H9 (cell line): ENCODE measurements at regions not wholly inside any gene's neighbourhood (a gene's known extent, or its start where the extent isn't known, plus 50 kb on each side); places are given as distances from the start of the nearest gene placed in this dataset.

Experiments used
- DNase-seq: peaks from one replicate; pipeline ENCODE4 v3.0.0-alpha.2; 2017
- H2AFZ ChIP-seq: one replicate; pipeline ENCODE4 v1.6.1; 2013; ENCODE audit warnings: mild to moderate bottlenecking, low read length, control low read depth, moderate library complexity
- H2AK5ac ChIP-seq: 2 replicates; pipeline ENCODE4 v1.6.1; 2013; ENCODE audit warnings: low read length, control low read depth, mixed read lengths; ENCODE audit not compliant: insufficient read length
- H2BK120ac ChIP-seq: one replicate; pipeline ENCODE4 v1.6.1; 2013; ENCODE audit warnings: low read depth, mild to moderate bottlenecking, low read length, control low read depth, inconsistent platforms; ENCODE audit not compliant: poor library complexity, severe bottlenecking
- H2BK12ac ChIP-seq: 2 replicates; pipeline ENCODE4 v1.6.1; 2013; ENCODE audit warnings: low read length, control low read depth, mixed read lengths, low read depth; ENCODE audit not compliant: insufficient read length
- H2BK15ac ChIP-seq: 2 replicates; pipeline ENCODE4 v1.6.1; 2013; ENCODE audit warnings: low read depth, low read length, control low read depth
- H2BK20ac ChIP-seq: one replicate; pipeline ENCODE4 v1.6.1; 2013; ENCODE audit warnings: low read depth, mild to moderate bottlenecking, low read length, control low read depth, inconsistent platforms; ENCODE audit not compliant: poor library complexity, severe bottlenecking
- H2BK5ac ChIP-seq: 2 replicates; pipeline ENCODE4 v1.6.1; 2013; ENCODE audit warnings: low read length, control low read depth, mixed read lengths; ENCODE audit not compliant: insufficient read length
- H3K14ac ChIP-seq: 2 replicates; pipeline ENCODE4 v1.6.1; 2013; ENCODE audit warnings: low read length, control low read depth; ENCODE audit not compliant: insufficient read depth
- H3K18ac ChIP-seq: 2 replicates; pipeline ENCODE4 v1.6.1; 2013; ENCODE audit warnings: low read depth, mild to moderate bottlenecking, mixed read lengths, low read length, control low read depth; ENCODE audit not compliant: insufficient read length
- H3K23ac ChIP-seq: 2 replicates; pipeline ENCODE4 v1.6.1; 2013; ENCODE audit warnings: low read length, control low read depth, mixed read lengths, low read depth; ENCODE audit not compliant: insufficient read length
- H3K23me2 ChIP-seq: 2 replicates; pipeline ENCODE4 v1.6.1; 2013; ENCODE audit warnings: low read depth, mild to moderate bottlenecking, mixed read lengths, low read length, control low read depth; ENCODE audit not compliant: insufficient read length, poor library complexity, severe bottlenecking
- H3K27ac ChIP-seq: 2 replicates; pipeline ENCODE4 v1.5.1; 2013; ENCODE audit warnings: low read length, control low read depth, mixed read lengths, low read depth; ENCODE audit not compliant: insufficient read length
- H3K27me3 ChIP-seq: 2 replicates; pipeline ENCODE4 v1.6.1; 2013; ENCODE audit warnings: low read length, control low read depth, inconsistent platforms; ENCODE audit not compliant: insufficient read depth
- H3K4ac ChIP-seq: 2 replicates; pipeline ENCODE4 v1.6.1; 2013; ENCODE audit warnings: low read depth, mild to moderate bottlenecking, control low read depth, inconsistent platforms, low read length, moderate library complexity
- H3K4me1 ChIP-seq: 2 replicates; pipeline ENCODE4 v1.6.1; 2013; ENCODE audit warnings: low read length, control low read depth, inconsistent platforms; ENCODE audit not compliant: insufficient read depth
- H3K4me2 ChIP-seq: 2 replicates; pipeline ENCODE4 v1.6.1; 2013; ENCODE audit warnings: low read length, control low read depth, mixed read lengths; ENCODE audit not compliant: insufficient read length, insufficient read depth
- H3K56ac ChIP-seq: 2 replicates; pipeline ENCODE4 v1.6.1; 2013; ENCODE audit warnings: low read depth, mild to moderate bottlenecking, mixed read lengths, low read length, control low read depth; ENCODE audit not compliant: insufficient read length
- H3K79me1 ChIP-seq: 2 replicates; pipeline ENCODE4 v1.6.1; 2013; ENCODE audit warnings: low read depth, mild to moderate bottlenecking, moderate library complexity, low read length, control low read depth, inconsistent platforms; ENCODE audit not compliant: insufficient read depth, poor library complexity, severe bottlenecking
- H3K79me2 ChIP-seq: 2 replicates; pipeline ENCODE4 v1.6.1; 2013; ENCODE audit warnings: low read length, control low read depth, inconsistent platforms; ENCODE audit not compliant: insufficient read depth
- H3K9ac ChIP-seq: 2 replicates; pipeline ENCODE4 v1.6.1; 2013; ENCODE audit warnings: low read length, control low read depth, mixed read lengths; ENCODE audit not compliant: insufficient read length; ENCODE audit errors: extremely low read depth
- H3K9me3 ChIP-seq: one replicate; pipeline ENCODE4 v1.6.1; 2013; ENCODE audit warnings: low read depth, low read length, inconsistent platforms; ENCODE audit not compliant: control insufficient read depth
- H3T11ph ChIP-seq: one replicate; pipeline ENCODE4 v1.6.1; 2013; ENCODE audit warnings: mild to moderate bottlenecking, low read length, control low read depth, inconsistent platforms
- H4K20me1 ChIP-seq: one replicate; pipeline ENCODE4 v1.6.1; 2013; ENCODE audit not compliant: control insufficient read depth, insufficient read length, insufficient read depth
- H4K5ac ChIP-seq: 2 replicates; pipeline ENCODE4 v1.6.1; 2013; ENCODE audit warnings: low read depth, mild to moderate bottlenecking, mixed read lengths, low read length, control low read depth; ENCODE audit not compliant: insufficient read length
- H4K8ac ChIP-seq: replicated peaks from 2 replicates; pipeline ENCODE4 v1.6.1; 2013; ENCODE audit warnings: low read length, control low read depth, mixed read lengths, low read depth; ENCODE audit not compliant: insufficient read length
- H4K91ac ChIP-seq: 2 replicates; pipeline ENCODE4 v1.6.1; 2013; ENCODE audit warnings: low read depth, mild to moderate bottlenecking, moderate library complexity, mixed read lengths, low read length, control low read depth; ENCODE audit not compliant: insufficient read length
- H3K27ac Mint-ChIP-seq, 3 experiments: 2 replicates in 2 of 3; 3 replicates in 1 of 3; pipeline ENCODE4 v1.8.0; 2020 to 2021; ENCODE audit warnings: mixed read lengths in 3 of 3, mild to moderate bottlenecking in 1 of 3, moderate library complexity in 1 of 3
- H3K27me3 Mint-ChIP-seq: 2 replicates; pipeline ENCODE4 v1.8.0; 2021; ENCODE audit warnings: low read depth, mild to moderate bottlenecking, moderate library complexity, mixed read lengths
- H3K36me3 Mint-ChIP-seq, 3 experiments: 2 replicates in 2 of 3; 3 replicates in 1 of 3; pipeline ENCODE4 v1.8.0; 2020 to 2021; ENCODE audit warnings: low read depth in 3 of 3, mixed read lengths in 3 of 3; ENCODE audit not compliant: insufficient read depth in 1 of 3
- H3K4me1 Mint-ChIP-seq, 2 experiments: 2 replicates each; pipeline ENCODE4 v1.8.0; 2020; ENCODE audit warnings: mixed read lengths in 2 of 2
- H3K4me3 Mint-ChIP-seq, 2 experiments: 2 replicates in 1 of 2; 3 replicates in 1 of 2; pipeline ENCODE4 v1.8.0; 2020 to 2021; ENCODE audit warnings: mild to moderate bottlenecking in 2 of 2, mixed read lengths in 2 of 2, moderate library complexity in 1 of 2
- H3K9me3 Mint-ChIP-seq, 2 experiments: 2 replicates in 1 of 2; 3 replicates in 1 of 2; pipeline ENCODE4 v1.8.0; 2020; ENCODE audit warnings: mild to moderate bottlenecking in 2 of 2, mixed read lengths in 2 of 2, moderate library complexity in 1 of 2
- CTCF ChIP-seq: fragments of 200-600 bp; sonication (generic); conservative IDR thresholded peaks from 3 replicates; pipeline ENCODE4 v1.8.0; 2021; ENCODE audit warnings: antibody characterized with exemption, mild to moderate bottlenecking
- WGBS: extraction: QIAGEN DNeasy Blood & Tissue Kit; methylation state at CpG from one replicate; pipeline ENCODE4 v1.1.7; 2013; ENCODE audit warnings: missing lambda C conversion rate, low lambda C conversion rate, mixed read lengths; ENCODE audit not compliant: insufficient read length; ENCODE audit errors: extremely low coverage; 5-methylcytosine and 5-hydroxymethylcytosine counted together

- Histone ChIP-seq H3K4ac (no peak overlapping the region), H3K23me2 (no peaks in the 10 kb centered on the region), H3K14ac (no peak overlapping the region), H2BK5ac (no peak overlapping the region), H3T11ph (no peak overlapping the region), H2BK120ac (no peak overlapping the region), H3K79me1 (no peaks in the 10 kb centered on the region), H3K9ac (no peak overlapping the region), H4K5ac (no peak overlapping the region), H2AFZ (no peak overlapping the region), H4K91ac (no peak overlapping the region), H3K56ac (no peak overlapping the region), H3K18ac (no peak overlapping the region), H2BK12ac (no peak overlapping the region), H3K27ac (no peak overlapping the region), H3K27me3 (no peaks in the 10 kb centered on the region), H3K79me2 (no peaks in the 10 kb centered on the region), H2BK15ac (no peak overlapping the region), H2AK5ac (no peak overlapping the region), H3K4me2 (no peak overlapping the region), H4K20me1 (no peaks in the 10 kb centered on the region), H2BK20ac (no peak overlapping the region), H4K8ac (no peak overlapping the region), H3K4me1 (no peaks in the 10 kb centered on the region), H3K23ac (no peak overlapping the region), H3K9me3 (no peaks in the 10 kb centered on the region)
- peaks cover 0 to 6% of the 10 kb centered on the region in 2 experiments; a peak in 4 of 5 replicates for H3K9me3 Mint-ChIP-seq
- no peak for DNase-seq
- no peaks in the 10 kb centered on the region for H3K27me3 Mint-ChIP-seq
- H3K4me3 Mint-ChIP-seq: no peak overlapping the region
- peaks cover 9 to 22% (median 17%) of the 10 kb centered on the region in 3 experiments; a peak in 6 of 7 replicates for H3K36me3 Mint-ChIP-seq
- WGBS: no CpG with 5 or more reads among the region's 19 CpGs
- no peak overlapping the region for H3K27ac Mint-ChIP-seq
- TF ChIP-seq CTCF: no peak
- no peaks in the 10 kb centered on the region for H3K4me1 Mint-ChIP-seq
These were observed 1232.7 kb downstream of the BRD1 start for GRCh38 chr22:48594757-48595510.
